HCT116 (cell line): ENCODE measurements at regions not wholly inside any gene's neighbourhood (a gene's known extent, or its start where the extent isn't known, plus 50 kb on each side); places are given as distances from the start of the nearest gene placed in this dataset.

Experiments
- ATAC-seq: fragments of 200-7000 bp; cut with Tn5 transposase; 2 replicates; pipeline ENCODE4 v1.9.1; 2020; ENCODE audit warnings: mild to moderate bottlenecking, moderate library complexity
- BruUV-seq: library from RNA; stranded (reverse); fragments of 400-500 nt; replicated peaks from 2 replicates; lab custom pipeline; 2021; lab: Mats Ljungman, UMichigan
- CTCF ChIA-PET: fragments of 300-600 bp; sonication (Branson Sonifier 250); formaldehyde crosslinking; loops from one replicate; lab custom pipeline; 2021; ENCODE audit warnings: antibody characterized with exemption; lab: Charles Lee
- POLR2A ChIA-PET: fragments of 300-600, 350-600 bp; sonication (Branson Sonifier 250); formaldehyde crosslinking; loops from one replicate; lab custom pipeline; 2021; ENCODE audit warnings: antibody characterized with exemption; lab: Charles Lee
- RAD21 ChIA-PET, 2 experiments: fragments of 300-600 bp; sonication (Branson Sonifier 250); formaldehyde crosslinking; loops; one replicate each; lab custom pipeline; 2023; ENCODE audit warnings: low total read pairs in 2 of 2; ENCODE audit not compliant: uncharacterized antibody in 2 of 2, unreplicated experiment in 2 of 2, low non-redundant PET in 1 of 2; lab: Charles Lee
- DNase-seq: peaks from one replicate; pipeline ENCODE4 v3.0.0-alpha.2; 2010; ENCODE audit warnings: low read depth, low spot score
- H2AFZ ChIP-seq: fragments of 200-600 bp; shearing (Covaris generic), sonication (generic); 2 replicates; pipeline ENCODE4 v1.6.1; 2017; ENCODE audit warnings: low read depth, mixed run types, mixed read lengths, antibody characterized with exemption, low read length; ENCODE audit not compliant: poor library complexity, severe bottlenecking
- H3K27ac ChIP-seq: 2 replicates; pipeline ENCODE4 v1.5.1; 2012; ENCODE audit warnings: low read depth, low read length
- H3K27me3 ChIP-seq: fragments of 200-600 bp; sonication (generic); 2 replicates; pipeline ENCODE4 v1.6.1; 2016; ENCODE audit warnings: mixed run types, low read length, mixed read lengths; ENCODE audit not compliant: insufficient read depth
- H3K36me3 ChIP-seq, 2 experiments: fragments of 200-500 bp in 1 of 2; fragments of 200-600 bp in 1 of 2; sonication (Bioruptor generic) in 1 of 2; sonication (generic) in 1 of 2; 2 replicates each; pipeline versions ENCODE4 v1.5.1 to v1.6.1; 2014 to 2016; ENCODE audit warnings: low read length in 2 of 2, inconsistent platforms in 1 of 2, mixed read lengths in 1 of 2, mixed run types in 1 of 2; ENCODE audit not compliant: insufficient read depth in 2 of 2, control insufficient read depth in 1 of 2
- H3K4me1 ChIP-seq, 2 experiments: fragments of 200-600 bp in 1 of 2; sonication (generic) in 1 of 2; 2 replicates each; pipeline versions ENCODE4 v1.5.1 to v1.6.1; 2012 to 2017; ENCODE audit warnings: low read length in 2 of 2, inconsistent platforms in 1 of 2, mild to moderate bottlenecking in 1 of 2, mixed read lengths in 1 of 2, mixed run types in 1 of 2, moderate library complexity in 1 of 2; ENCODE audit not compliant: insufficient read depth in 2 of 2, control insufficient read depth in 1 of 2
- H3K4me2 ChIP-seq: fragments of 200-600 bp; sonication (generic); 2 replicates; pipeline ENCODE4 v1.6.1; 2017; ENCODE audit warnings: mixed run types, low read length, mixed read lengths
- H3K4me3 ChIP-seq, 2 experiments: fragments of 200-600 bp in 1 of 2; sonication (generic) in 1 of 2; replicated peaks in 1 of 2; 2 replicates each; pipeline ENCODE4 v1.5.1; 2011 to 2016; ENCODE audit warnings: low read length in 2 of 2, control low read depth in 1 of 2, low read depth in 1 of 2, mild to moderate bottlenecking in 1 of 2, mixed read lengths in 1 of 2, mixed run types in 1 of 2
- H3K79me2 ChIP-seq: fragments of 200-600 bp; sonication (generic); 2 replicates; pipeline ENCODE4 v1.6.1; 2017; ENCODE audit warnings: mild to moderate bottlenecking, mixed run types, low read length, moderate library complexity, mixed read lengths; ENCODE audit not compliant: insufficient read depth
- H3K9ac ChIP-seq: fragments of 200-600 bp; sonication (generic); 2 replicates; pipeline ENCODE4 v1.6.1; 2016; ENCODE audit warnings: low read length, mixed read lengths
- H3K9me2 ChIP-seq: fragments of 200-600 bp; sonication (generic), shearing (Covaris generic); 2 replicates; pipeline ENCODE4 v1.6.1; 2017; ENCODE audit warnings: mixed run types, mild to moderate bottlenecking, moderate library complexity; ENCODE audit not compliant: insufficient read depth
- H3K9me3 ChIP-seq, 2 experiments: fragments of 200-500 bp in 1 of 2; fragments of 200-600 bp in 1 of 2; sonication (Bioruptor generic) in 1 of 2; sonication (generic) in 1 of 2; 2 replicates each; pipeline ENCODE4 v1.6.1; 2014 to 2017; ENCODE audit warnings: low read length in 2 of 2, mixed read lengths in 2 of 2, inconsistent platforms in 1 of 2, low read depth in 1 of 2, mild to moderate bottlenecking in 1 of 2, mixed run types in 1 of 2, moderate library complexity in 1 of 2; ENCODE audit not compliant: control insufficient read depth in 1 of 2, insufficient read depth in 1 of 2
- H4K20me1 ChIP-seq: fragments of 200-600 bp; sonication (generic), shearing (Covaris generic); 2 replicates; pipeline ENCODE4 v1.6.1; 2017; ENCODE audit warnings: mixed run types, mild to moderate bottlenecking, moderate library complexity; ENCODE audit not compliant: insufficient read depth
- CBX3 ChIP-seq: IDR thresholded peaks from 2 replicates; pipeline ENCODE4 v1.6.1; 2012; ENCODE audit warnings: low read depth
- CEBPB ChIP-seq: IDR thresholded peaks from 2 replicates; pipeline ENCODE4 v1.6.1; 2012; ENCODE audit warnings: low read depth
- FOSL1 ChIP-seq: IDR thresholded peaks from 2 replicates; pipeline ENCODE4 v1.6.1; 2012; ENCODE audit warnings: low read depth
- JUND ChIP-seq: IDR thresholded peaks from 2 replicates; pipeline ENCODE4 v1.6.1; 2012
- POLR2A ChIP-seq: IDR thresholded peaks from 2 replicates; pipeline ENCODE4 v1.7.0; 2011; ENCODE audit warnings: borderline replicate concordance; ENCODE audit not compliant: insufficient read depth, insufficient read length; ENCODE audit errors: extremely low read depth
- SP1 ChIP-seq: IDR thresholded peaks from 2 replicates; pipeline ENCODE4 v1.6.1; 2012; ENCODE audit warnings: low read depth
- SRF ChIP-seq: IDR thresholded peaks from 2 replicates; pipeline ENCODE4 v1.6.1; 2012; ENCODE audit warnings: low read depth
- YY1 ChIP-seq: IDR thresholded peaks from 2 replicates; pipeline ENCODE4 v1.6.1; 2011; ENCODE audit warnings: low read length, low read depth, moderate library complexity, mild to moderate bottlenecking; ENCODE audit not compliant: insufficient replicate concordance; ENCODE audit errors: extremely low read depth
- ZNF274 ChIP-seq: fragments of 200-500 bp; sonication (Bioruptor generic); IDR thresholded peaks from 2 replicates; pipeline ENCODE4 v1.6.1; 2014; ENCODE audit warnings: mild to moderate bottlenecking, low read depth, low read length, inconsistent platforms
- intact Hi-C: fragments of 100-400 bp; cut with micrococcal nuclease; formaldehyde crosslinking; loops from 2 replicates; pipeline ENCODE4 v1.10.0; 2022
- TF ChIP-seq, protein P1 (sequence below): IDR thresholded peaks from 2 replicates; pipeline ENCODE4 v1.6.1; 2012; ENCODE audit warnings: low read depth
- TF ChIP-seq, protein P2 (sequence below): IDR thresholded peaks from 2 replicates; pipeline ENCODE4 v1.6.1; 2011; ENCODE audit warnings: mild to moderate bottlenecking, low read length, moderate library complexity; ENCODE audit not compliant: insufficient replicate concordance; ENCODE audit errors: extremely low read depth
- TF ChIP-seq, protein P3 (sequence below), 3 experiments: fragments of 200-600 bp in 1 of 3; sonication (generic) in 1 of 3; IDR thresholded peaks in 2 of 3; conservative IDR thresholded peaks in 1 of 3; 2 replicates each; pipeline ENCODE4 v1.5.1; 2012 to 2017; ENCODE audit warnings: low read depth in 2 of 3, low read length in 2 of 3, antibody characterized with exemption in 1 of 3, borderline replicate concordance in 1 of 3, control low read depth in 1 of 3, mild to moderate bottlenecking in 1 of 3, mixed read lengths in 1 of 3, mixed run types in 1 of 3, moderate library complexity in 1 of 3; ENCODE audit not compliant: insufficient read depth in 1 of 3
- TF ChIP-seq, protein P4 (sequence below): IDR thresholded peaks from 2 replicates; pipeline ENCODE4 v1.6.1; 2012

DNA sequence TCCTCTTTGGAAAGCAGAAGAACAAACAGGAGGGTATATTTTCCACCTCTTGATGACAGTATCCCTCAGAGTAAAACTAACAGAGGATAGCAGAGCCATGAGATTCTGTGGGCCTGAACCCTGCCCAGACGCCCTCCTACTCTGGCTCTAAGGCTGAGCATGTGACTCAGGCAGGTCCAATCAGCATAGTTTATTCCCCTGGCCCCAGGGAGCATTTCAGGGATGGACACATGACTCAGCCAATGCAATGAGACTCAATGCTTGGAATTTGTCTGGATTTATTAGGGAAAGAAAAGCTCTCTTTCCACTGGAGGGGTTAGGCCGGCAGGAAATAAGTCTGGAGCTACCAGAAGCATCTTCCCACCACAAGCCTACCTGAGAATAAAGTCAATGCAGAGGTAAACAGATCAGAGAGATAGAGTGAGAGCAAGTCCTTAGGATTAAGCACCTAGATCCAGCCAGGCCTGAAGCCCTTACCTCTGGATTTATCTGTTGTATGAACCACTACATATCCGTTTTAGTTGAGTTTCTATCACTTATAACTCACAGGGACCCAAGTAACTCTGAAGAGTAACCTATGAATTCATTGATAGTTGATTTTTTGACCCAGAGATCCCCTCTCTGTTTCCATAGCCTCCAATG lies 68.2 kb upstream of the EYA2 start:
- no TSS peak for BruUV-seq
- POLR2A ChIA-PET: no interaction called here

More for the DNA sequence above, 68.2 kb upstream of the EYA2 start:
- Histone ChIP-seq H2AFZ (no peak overlapping the region), H3K4me3 (no peak overlapping the region), H3K27me3 (no peaks in the 10 kb centered on the region), H3K9ac (no peak overlapping the region), H3K4me1 (no peaks in the 10 kb centered on the region), H3K36me3 (no peaks in the 10 kb centered on the region), H3K9me2 (no peaks in the 10 kb centered on the region), H3K27ac (no peak overlapping the region), H4K20me1 (no peaks in the 10 kb centered on the region), H3K79me2 (no peaks in the 10 kb centered on the region), H3K9me3 (0 out of 4 replicates have a peak, but pooled peaks cover 0 to 3% of the 10 kb centered on the region in 2 experiments), H3K4me2 (no peak overlapping the region)
- ChIA-PET RAD21 (no interaction called here), CTCF (no interaction called here)
- intact Hi-C loops: no loop called here
- no peak for ATAC-seq
- DNase-seq: no peak
- TF ChIP-seq, protein P1, sequence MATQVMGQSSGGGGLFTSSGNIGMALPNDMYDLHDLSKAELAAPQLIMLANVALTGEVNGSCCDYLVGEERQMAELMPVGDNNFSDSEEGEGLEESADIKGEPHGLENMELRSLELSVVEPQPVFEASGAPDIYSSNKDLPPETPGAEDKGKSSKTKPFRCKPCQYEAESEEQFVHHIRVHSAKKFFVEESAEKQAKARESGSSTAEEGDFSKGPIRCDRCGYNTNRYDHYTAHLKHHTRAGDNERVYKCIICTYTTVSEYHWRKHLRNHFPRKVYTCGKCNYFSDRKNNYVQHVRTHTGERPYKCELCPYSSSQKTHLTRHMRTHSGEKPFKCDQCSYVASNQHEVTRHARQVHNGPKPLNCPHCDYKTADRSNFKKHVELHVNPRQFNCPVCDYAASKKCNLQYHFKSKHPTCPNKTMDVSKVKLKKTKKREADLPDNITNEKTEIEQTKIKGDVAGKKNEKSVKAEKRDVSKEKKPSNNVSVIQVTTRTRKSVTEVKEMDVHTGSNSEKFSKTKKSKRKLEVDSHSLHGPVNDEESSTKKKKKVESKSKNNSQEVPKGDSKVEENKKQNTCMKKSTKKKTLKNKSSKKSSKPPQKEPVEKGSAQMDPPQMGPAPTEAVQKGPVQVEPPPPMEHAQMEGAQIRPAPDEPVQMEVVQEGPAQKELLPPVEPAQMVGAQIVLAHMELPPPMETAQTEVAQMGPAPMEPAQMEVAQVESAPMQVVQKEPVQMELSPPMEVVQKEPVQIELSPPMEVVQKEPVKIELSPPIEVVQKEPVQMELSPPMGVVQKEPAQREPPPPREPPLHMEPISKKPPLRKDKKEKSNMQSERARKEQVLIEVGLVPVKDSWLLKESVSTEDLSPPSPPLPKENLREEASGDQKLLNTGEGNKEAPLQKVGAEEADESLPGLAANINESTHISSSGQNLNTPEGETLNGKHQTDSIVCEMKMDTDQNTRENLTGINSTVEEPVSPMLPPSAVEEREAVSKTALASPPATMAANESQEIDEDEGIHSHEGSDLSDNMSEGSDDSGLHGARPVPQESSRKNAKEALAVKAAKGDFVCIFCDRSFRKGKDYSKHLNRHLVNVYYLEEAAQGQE: no peak
- TF ChIP-seq CBX3 (no peak), SP1 (no peak), CEBPB (no peak), ZNF274 (no peak), SRF (no peak), JUND (no peak), YY1 (no peak), POLR2A (no peak), FOSL1 (no peak)
- TF ChIP-seq, protein P2, sequence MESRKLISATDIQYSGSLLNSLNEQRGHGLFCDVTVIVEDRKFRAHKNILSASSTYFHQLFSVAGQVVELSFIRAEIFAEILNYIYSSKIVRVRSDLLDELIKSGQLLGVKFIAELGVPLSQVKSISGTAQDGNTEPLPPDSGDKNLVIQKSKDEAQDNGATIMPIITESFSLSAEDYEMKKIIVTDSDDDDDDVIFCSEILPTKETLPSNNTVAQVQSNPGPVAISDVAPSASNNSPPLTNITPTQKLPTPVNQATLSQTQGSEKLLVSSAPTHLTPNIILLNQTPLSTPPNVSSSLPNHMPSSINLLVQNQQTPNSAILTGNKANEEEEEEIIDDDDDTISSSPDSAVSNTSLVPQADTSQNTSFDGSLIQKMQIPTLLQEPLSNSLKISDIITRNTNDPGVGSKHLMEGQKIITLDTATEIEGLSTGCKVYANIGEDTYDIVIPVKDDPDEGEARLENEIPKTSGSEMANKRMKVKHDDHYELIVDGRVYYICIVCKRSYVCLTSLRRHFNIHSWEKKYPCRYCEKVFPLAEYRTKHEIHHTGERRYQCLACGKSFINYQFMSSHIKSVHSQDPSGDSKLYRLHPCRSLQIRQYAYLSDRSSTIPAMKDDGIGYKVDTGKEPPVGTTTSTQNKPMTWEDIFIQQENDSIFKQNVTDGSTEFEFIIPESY: no peak
- TF ChIP-seq, protein P3, sequence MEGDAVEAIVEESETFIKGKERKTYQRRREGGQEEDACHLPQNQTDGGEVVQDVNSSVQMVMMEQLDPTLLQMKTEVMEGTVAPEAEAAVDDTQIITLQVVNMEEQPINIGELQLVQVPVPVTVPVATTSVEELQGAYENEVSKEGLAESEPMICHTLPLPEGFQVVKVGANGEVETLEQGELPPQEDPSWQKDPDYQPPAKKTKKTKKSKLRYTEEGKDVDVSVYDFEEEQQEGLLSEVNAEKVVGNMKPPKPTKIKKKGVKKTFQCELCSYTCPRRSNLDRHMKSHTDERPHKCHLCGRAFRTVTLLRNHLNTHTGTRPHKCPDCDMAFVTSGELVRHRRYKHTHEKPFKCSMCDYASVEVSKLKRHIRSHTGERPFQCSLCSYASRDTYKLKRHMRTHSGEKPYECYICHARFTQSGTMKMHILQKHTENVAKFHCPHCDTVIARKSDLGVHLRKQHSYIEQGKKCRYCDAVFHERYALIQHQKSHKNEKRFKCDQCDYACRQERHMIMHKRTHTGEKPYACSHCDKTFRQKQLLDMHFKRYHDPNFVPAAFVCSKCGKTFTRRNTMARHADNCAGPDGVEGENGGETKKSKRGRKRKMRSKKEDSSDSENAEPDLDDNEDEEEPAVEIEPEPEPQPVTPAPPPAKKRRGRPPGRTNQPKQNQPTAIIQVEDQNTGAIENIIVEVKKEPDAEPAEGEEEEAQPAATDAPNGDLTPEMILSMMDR (IDR thresholded peaks at IDR 0.05 in 2 of 3, conservative IDR thresholded peaks at IDR 0.05 in 1 of 3; ENCODE audit: borderline replicate concordance in 1 of 3, insufficient read depth in 1 of 3, low read depth in 2 of 3, low read length in 2 of 3): no peak
- TF ChIP-seq, protein P4, sequence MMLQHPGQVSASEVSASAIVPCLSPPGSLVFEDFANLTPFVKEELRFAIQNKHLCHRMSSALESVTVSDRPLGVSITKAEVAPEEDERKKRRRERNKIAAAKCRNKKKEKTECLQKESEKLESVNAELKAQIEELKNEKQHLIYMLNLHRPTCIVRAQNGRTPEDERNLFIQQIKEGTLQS: no peak
- TF ChIP-seq, all 23 proteins: peak for 0
